IPS DF 19.7 (cell line): ENCODE measurements at regions not wholly inside any gene's neighbourhood (a gene's known extent, or its start where the extent isn't known, plus 50 kb on each side); places are given as distances from the start of the nearest gene placed in this dataset.
"Not testable (repeated sequence)": the region's sequence is repeated elsewhere in the genome, so short reads cannot be mapped to it uniquely, and the experiment has no call there.

Experiments used
- DNase-seq: peaks from one replicate; pipeline ENCODE4 v3.0.0-alpha.2; 2013; ENCODE audit warnings: low read depth, low spot score

DNA sequence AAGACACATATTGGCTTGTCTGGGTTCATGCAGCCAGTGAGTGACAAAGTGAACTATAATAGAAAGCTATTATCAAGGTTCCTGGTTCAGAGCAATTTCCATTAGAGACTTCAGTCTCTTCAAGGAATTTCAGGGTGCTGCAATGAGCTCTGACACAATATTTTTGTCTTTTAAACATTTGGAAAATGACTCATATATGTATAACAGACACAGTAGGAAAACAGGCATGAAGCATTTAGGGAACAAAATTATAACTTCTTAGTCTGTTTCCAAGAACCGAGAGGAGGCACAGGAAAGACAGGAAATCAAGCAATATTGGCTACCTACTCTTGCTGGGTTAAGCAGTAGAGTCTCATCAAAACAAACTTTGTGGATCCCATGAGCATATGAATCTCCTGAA lies 170.4 kb downstream of the PTPRC start:
- no peak for DNase-seq

DNA sequence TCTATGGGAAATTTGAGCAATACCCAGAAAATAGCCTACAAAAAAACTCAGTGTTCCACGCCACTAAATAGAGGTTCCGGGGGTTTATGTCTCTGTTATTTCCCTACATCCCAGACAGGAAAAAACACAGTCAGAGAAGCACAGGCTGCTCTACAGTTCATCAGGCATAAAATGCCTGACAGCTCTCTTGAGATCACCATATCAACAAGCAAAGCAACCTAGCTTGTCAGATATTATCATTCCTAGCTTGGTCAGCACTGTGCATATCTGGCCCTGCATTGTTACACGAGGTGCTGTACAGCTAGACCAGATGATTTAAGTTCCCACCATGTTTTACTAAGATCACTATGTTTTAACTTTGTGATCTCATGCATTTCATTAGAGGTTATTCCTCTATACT lies 172.6 kb downstream of the PTPRC start:
- DNase-seq = no peak

DNA sequence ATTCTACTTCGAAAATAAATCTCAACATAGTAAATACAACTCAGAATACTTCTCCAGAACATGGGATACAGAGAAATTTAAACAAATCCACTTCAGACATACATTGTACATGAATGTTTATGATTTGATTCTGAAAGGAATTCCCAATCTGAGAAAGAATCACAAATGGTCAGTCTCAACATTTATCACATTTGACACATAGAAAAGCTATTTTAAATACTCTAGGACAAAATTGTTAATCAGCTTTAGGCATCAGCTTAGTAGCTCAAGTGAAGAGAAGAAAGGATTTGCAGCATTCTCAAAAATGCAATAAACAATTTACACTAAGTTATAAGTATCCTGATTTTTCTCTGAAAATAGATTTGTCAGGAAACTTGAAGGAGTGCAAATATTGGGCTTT lies 184.8 kb downstream of the PTPRC start:
- DNase-seq = no peak

DNA sequence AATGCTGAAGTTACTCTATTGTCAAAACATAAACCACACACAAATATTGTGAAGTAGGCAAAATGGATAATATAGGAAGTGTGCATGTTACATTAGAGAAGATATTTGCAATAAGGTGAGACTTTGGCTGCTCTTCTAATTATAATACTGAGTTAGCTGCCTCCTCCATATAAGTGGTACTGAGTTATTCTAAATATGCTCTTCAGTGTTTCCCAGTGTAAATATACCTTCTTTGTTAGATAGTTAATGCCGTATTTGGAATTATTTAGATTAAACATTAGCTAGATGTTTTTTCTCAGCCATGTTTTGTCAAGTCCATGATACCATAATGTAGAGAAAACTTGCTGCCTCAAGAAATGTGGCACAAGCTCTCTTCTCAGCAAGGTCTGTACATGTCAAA lies 186.4 kb downstream of the PTPRC start:
- DNase-seq = no peak

DNA sequence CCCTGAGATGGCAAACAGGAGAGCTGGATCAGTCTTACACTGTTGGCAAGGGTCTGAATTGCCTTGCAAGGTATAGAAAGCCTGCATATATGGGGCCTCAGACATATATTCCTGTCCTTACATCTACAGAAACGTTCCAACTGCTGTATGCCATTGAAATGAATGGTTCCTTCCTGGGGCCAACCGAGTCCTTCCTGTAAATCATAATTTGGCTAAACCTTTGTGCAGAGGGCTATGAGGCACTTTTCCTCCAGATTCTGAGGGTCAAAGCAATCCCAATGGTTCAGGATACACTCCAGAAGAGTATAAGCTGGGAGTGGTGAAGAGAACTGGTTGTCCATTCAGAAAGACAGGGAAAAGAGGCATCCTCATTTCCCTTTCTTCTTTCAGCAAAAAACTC lies 190.5 kb downstream of the PTPRC start:
- DNase-seq = no peak

DNA sequence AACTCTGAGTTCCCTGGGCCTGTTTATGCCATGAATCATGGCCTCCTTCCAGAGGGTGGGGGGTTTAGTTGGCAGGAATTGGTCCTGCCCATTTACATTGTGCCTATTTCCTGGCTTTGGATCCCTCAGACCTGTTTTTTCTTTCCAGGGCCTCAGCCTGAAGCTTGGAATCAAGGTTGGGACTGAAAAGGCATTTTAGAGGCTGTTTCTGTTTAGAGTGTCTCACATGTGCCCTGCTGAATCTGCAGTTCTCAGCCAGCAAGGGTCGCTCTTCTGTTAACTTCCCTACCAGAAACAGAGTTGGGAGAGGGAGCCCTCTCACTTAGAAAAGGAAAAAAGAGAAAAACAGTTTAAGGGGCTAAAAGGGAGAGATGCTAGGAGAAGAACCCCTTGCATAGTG lies 191.1 kb downstream of the PTPRC start:
- no peak for DNase-seq

DNA sequence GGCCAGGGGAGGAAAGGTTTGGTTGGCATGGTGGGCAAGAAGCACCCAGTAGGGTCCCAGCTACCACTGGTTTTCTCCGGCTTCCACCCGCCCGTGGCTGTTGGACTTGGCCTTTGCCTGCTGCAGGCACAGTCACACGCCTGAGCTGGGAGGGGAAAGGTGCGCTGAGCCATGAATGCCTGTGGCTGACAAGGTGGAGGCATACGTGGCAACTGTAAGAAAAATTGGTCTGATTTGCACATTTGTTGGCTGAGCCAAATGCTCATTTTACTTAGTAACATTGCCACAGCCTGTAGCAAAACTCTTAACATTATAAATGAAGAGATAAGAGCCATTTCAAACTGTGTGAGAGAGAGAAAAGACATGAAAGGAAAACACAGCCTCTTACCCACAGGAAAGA lies 191.6 kb downstream of the PTPRC start:
- no peak for DNase-seq

DNA sequence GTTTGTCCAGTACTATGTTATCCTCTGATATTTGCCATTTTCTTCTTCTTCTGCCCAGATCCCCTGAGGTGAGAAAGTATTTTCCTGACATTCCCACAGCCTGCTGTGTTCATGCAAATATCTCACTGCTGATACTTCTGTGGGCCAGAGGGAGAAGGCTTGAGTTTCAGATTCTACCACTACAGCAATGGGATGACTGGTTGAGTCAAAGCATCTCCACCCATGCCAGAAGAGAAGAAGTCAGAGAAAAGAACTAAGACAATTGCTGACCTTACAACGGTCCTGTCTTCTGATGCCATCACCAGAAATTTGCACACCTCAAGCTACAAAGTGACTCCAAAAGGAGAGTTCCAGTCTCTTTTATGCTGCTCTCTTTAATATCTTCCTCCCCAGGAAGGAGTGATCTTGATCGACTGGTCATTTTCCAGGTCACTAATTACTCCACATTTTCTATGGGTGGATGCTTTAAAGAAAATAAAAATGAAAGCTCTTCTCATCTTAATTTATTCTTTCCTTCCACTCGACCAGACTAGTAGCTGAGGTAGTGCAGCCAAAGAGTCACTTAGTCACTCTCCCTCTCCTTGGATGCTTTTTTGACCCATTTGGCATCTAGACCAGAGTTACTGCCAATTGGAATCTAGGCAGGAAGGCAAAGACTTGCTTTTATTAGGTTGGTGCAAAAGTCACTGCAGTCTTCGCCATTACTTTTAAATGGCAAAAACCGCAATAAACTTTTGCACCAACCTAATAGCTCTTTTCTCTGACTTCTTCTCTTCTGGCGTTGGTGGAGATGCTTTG lies 195.1 kb downstream of the PTPRC start:
- no peak for DNase-seq

DNA sequence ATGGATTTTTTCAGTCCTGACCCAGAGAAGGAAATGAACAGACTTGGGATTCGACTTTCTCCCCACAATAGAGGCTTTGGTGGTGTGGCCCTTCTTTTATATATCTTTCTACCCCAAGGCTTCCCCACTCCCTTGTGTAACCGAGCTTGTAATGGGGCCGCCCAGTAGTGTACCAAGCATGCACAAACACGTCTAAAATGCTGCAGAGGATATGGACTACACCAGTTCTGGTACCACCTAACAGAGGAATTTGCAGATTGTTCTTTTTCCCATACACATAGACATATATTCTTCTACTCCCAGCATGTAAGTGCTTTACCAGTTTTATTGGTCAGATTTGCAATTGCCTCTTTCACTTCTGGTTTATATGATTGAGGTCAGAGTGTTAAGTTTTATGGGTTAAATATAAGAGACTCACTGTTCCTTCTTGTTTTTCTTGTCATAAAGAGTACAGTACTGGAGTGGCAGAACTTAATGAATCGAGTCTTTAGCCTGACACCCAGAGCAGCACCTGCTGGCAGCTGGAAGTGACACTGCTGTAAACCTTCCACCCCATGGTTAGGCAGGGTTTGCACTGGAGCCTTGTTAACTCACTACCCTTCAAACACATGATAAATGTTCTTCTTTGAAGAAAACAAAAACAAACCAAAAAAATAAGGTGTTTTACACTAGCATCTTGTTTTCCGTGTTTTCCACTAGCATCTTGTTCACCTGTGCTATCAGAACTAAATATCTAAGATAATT lies 198.6 kb downstream of the PTPRC start:
- no peak for DNase-seq

DNA sequence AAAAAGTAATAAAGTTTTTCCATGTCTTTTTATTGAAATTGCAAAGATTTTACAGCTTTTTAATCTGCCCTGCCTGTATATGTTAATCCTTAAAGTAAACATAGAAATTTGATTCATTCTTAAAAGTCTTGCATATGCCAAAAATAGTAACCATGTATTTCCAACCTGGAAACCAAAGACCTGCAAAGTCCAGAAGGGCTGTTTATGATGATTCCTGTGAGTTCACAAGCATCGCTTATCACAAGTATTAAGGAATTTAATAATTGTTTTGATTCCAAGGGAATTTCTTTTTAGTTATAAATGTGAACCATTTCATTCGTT lies 199.1 kb downstream of the PTPRC start:
- no peak for DNase-seq

DNA sequence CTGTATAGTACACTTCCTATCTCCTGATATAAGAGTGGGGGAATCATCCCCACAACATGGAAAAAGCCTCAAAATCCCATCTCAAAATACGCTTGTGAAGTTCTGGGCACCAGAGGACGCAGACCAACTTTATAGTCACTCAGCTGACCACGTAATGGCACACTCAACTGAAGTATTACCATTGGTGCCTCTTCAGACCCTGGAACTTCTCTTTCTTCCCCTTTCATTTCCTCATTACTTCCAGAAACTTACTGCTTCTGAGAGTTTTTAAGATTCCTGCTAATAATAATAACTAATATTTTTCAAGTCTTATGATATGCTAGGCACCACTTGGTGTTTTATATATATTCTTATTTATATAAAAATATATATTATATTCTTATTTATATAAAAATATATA lies 202.6 kb downstream of the PTPRC start:
- no peak for DNase-seq

DNA sequence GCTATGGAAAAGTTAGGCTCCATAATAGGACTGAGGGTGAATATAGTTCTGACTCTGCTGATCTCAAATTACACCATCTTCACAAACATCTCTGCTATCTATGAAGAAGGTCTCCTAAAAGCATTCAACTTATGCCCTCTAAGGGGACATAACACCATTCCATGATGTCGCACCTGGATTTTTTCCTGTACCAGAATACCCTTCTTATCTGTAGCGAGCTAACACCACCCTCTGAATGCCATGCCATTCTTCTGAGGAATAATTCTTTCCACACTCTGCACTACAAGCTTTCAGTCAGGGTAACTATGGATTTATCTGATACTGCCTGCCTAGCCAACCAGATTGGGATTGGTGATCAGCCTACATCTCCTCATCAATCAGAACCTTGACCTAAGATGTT lies 203.8 kb downstream of the PTPRC start:
- no peak for DNase-seq

DNA sequence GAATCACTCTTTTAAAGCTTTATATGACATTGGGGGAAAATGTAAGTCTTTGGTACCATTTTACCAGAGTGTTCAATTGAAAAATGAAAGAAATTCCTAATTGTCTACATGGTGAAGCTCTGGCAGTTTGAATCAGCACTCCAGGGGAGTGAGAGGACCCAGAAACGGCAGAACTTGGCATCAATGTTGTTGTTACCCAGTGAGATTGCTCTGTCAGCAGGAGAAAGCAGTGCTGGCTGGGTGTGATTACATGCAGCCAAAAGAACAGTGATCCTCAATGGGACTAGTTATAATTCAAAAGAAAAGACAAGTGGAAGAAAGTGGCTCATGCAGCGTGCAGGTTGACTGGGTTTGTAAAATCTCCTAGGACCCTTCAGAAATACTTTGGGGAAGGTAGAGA lies 206.4 kb downstream of the PTPRC start:
- no peak for DNase-seq

DNA sequence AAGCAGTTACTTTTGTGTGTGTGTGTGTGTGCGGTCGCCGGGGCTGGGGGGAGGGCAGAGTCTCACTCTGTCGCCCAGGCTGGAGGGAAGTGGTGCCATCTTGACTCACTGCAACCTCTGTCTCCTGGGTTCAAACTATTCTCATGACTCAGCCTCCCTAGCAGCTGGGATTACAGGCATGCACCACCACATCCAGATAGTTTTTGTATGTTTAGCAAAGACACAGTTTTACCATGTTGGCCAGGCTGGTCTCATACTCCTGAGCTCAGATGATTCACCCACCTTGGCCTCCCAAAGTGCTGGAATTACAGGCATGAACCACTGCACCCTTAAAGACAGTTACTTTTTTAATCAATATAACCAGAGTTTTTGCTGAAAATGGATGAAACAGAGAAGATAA lies 207.0 kb downstream of the PTPRC start:
- no peak for DNase-seq

DNA sequence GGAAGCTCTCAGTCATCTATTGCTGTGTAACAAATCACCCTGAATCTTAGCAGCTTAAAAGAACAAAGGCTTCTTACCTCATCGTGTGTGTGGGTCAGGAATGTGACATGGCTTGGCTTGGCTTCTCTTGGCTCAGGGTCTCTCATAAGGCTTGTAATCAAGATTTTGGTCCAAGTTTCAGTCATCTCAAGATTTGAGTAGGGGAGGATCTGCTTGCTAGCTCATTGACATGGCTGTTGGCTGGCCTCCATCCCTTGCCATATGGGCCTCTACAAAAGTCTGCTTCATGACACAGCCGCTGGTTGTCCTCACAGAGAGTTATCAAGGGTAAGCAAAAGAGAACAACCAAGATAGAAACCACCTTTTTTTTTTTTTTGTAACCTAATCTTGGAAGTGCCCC lies 207.7 kb downstream of the PTPRC start:
- no peak for DNase-seq

DNA sequence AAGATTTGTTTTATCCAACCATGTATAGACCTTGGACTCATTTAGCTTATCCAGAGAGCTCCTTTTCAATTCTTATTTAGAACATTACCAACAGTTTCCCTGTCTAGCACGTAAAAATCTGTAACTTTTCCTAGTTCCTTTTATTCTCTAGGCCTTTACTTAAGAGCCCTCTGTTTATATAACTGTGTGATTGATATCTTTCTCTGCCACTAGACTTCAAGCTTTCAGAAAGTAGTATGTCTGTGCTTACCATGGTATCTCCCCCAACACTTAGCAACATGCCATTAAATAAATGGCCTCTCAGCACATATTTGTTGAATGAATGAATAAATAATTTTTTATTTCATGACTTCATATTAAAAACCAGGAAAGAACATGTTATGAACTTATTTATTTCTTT lies 209.4 kb downstream of the PTPRC start:
- no peak for DNase-seq

DNA sequence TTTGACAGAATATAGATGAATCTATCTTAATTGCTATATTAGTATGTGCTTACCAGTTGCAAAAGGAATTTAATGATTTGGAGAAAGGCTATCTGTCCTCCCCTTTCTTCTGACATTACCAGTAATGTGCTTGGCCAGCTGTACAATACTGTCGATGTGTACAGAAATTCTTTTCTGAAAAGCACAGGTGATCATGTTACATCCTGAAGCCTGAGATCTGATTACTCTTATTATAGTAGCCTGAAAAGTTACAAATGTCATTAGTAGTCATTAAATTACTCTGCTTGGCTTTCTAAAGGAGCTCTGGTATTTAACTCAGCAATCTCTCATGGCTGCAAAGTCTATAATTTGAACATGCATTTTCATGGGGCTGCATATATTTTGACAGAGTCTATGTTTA lies 209.8 kb downstream of the PTPRC start:
- no peak for DNase-seq

DNA sequence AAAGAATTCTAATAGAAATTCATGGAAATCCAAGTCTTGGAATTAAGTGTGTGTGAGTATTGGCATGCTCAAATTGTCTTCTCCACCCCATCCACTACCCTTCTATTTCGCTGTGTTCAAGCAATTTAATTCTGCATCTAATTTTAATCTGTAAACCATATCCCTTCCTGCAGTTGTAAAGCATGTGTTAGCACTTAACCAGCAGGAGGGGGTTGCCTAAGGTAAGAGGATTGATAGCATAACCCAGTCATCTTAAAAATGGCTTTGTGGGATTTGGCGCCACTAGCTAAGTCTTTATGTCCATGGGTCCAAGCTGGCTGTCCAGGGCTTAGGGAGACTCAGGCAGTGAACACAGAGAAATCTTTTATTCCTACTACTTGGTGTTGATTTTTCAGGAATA lies 210.3 kb downstream of the PTPRC start:
- no peak for DNase-seq

DNA sequence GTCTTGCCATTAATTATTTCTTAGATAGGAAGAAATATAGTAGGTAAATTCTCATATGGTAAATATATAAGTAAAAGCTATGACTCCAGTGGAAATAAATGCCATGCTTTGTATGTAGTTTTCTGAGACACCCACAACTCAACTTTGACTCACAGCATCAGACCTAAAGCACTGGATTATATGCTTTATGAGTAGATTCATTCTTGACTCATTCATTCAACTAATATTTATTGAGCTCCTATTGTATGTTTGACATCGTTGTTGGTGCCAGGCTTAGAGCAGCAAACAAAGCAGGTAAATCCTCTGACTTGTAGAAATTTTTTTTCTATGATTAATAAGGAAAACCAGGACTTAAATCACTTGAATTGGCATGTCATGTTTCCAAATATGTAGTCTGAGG lies 211.4 kb downstream of the PTPRC start:
- DNase-seq = no peak

DNA sequence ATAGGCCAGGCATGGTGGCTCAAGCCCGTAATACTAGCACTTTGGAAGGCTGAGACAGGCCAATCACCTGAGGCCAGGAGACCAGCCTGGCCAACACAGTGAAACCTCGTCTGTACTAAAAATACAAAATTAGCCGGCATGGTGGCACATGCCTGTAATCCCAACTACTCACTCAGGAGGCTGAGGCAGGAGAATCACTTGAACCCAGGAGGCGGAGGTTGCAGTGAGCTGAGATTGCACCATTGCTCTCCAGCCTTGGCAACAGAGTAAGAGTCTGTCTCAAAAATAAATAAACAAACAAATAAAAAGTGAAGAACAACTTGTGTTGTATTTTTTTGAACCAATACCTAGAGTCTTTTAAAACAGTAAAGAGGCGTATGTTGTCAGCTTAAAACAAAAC lies 212.1 kb downstream of the PTPRC start:
- DNase-seq = not testable (repeated sequence)

DNA sequence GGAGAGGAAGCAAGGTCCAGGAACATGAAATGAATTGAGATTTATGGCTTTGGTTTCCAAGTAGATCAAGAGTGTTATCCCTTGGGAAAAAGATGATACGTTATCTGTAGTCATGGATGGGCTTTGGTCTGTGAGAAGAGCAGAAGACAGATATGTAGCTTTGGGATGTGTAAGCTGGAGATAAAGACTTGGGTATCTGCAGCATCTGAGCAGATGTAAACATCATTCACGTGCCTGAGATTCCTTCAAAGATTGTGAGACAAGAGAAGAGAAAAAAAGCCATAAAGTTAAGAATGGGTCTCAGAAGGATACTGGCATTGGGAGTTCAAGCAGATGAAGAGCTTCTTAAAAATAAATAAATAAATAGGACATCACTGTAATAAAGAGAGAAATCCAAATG lies 217.8 kb downstream of the PTPRC start:
- DNase-seq = no peak

DNA sequence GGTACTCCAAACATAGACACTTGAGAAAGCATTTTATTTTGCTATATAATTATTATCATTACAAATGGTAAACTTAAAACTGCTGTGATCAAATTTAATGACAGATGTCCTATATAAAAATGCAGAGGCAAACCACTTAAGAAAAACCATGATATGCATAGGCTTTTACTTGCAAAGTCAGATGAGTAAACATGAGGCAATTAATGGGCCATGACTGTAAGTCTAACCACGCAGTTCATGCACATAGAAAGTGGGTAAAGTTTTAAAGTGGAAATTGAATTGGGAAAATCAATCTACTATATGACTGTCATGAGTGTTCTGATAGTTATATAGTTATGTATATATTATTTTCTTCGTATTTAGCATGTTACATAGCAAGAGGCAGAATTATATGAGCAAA lies 219.2 kb downstream of the PTPRC start:
- no peak for DNase-seq

DNA sequence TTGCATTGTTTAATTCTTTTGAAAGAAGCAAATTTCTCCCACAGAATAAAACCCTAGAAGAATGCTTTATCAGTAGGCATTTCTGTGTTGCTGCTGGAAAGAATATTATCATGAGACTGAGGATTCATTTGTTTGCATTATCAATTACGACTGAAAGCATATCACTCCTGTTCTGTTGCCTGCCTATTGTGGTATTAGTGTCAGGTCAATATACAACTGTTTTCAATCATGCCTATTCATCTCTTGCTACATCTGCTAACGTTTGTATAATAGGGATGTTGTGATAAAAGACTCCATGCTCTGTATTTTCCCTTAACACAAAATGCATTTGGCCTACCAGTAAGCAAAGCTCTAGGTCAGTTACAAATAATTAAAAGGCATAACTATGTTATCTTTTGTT lies 221.5 kb downstream of the PTPRC start:
- DNase-seq = no peak

DNA sequence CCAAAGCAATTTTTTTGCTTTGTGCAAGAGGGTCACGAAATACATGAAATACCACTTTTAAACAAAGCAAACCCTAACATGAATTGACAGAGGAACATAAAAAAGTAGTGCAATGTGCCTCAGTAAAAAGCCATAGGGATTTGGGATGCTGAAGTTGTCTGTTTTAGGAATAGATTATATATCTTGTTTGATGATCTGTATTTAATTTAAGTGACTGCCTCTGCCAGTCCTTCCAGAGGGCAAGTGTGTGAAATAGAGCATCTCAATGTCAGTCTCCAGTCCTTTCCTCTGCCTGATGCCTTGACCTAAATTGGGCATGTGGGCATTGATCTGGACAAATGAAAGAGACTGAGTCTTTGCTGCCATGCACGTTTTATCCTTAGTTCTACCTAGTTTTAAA lies 222.8 kb downstream of the PTPRC start:
- DNase-seq = no peak
